ENCODE measurements at regions not wholly inside any gene's neighbourhood (a gene's known extent, or its start where the extent isn't known, plus 50 kb on each side); places are given as distances from the start of the nearest gene placed in this dataset.

DNA sequence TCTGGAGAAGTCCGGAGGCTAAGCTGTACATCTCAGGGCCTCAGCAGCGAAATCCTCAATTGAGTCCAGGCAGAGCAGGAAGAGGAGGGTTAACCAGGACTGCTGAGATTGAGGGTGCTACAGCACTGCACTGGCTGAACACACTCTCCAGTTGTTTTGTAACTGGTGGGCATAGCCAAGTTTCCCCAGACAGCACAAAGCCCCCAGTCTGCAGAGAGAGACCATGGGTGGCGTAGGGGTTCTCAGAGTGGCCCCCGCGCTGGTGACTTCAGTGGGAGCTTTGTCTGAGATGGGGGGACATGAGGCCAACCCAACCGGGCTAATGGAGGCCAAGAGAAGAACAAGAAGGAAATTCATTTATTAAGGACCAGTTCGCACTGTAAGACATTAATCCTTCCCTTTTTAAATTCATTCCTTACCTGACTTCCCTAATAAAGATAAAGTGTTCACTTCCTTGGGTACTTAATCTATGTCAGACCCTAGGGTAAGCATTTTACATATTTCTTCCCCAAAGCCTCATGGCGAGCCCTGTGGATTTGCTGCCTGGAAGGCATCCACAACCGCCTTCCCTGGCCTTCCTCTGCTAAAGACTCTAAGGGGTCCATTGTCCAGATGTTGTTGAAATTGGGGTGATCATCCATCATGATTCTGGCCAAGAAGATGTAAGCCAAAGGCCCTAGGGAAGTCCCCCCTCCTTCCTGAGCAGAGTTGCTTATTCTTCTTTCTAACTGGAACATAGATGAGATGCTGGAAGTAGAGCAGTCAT is 121.4 kb upstream of the CHST15 start:
- WGBS: 89% methylated on average over 9 of the region's 9 CpGs
- no peaks in the 10 kb centered on the region for H3K4me1 ChIP-seq (ENCODE audit: control insufficient read depth, insufficient read depth, low read length)
- H3K27ac ChIP-seq (ENCODE audit: low read length): no peak overlapping the region
- H3K27me3 ChIP-seq (ENCODE audit: control insufficient read depth, insufficient read depth): no peaks in the 10 kb centered on the region
- intact Hi-C loops (cut with DNase I): no loop called here
- DNase-seq: no peak
- H3K9me3 ChIP-seq (ENCODE audit: control insufficient read depth, low read length): no peaks in the 10 kb centered on the region
- no peak for ATAC-seq
- no peak overlapping the region for H3K4me3 ChIP-seq (ENCODE audit: low read length)

- no peak for ATAC-seq
- 84% methylated on average over 9 of the region's 9 CpGs for WGBS
- Histone ChIP-seq H3K27me3 (ENCODE audit: control insufficient read depth, insufficient read depth) (no peaks in the 10 kb centered on the region), H3K27ac (ENCODE audit: low read length) (no peak overlapping the region), H3K4me1 (ENCODE audit: control insufficient read depth, insufficient read depth, low read length) (no peaks in the 10 kb centered on the region), H3K9me3 (ENCODE audit: control insufficient read depth, low read length) (no peaks in the 10 kb centered on the region), H3K4me3 (ENCODE audit: low read length) (no peak overlapping the region)
- intact Hi-C loops (cut with DNase I): no loop called here
- no peak for DNase-seq
These were observed 120.6 kb upstream of the CHST15 start for GRCh38 chr10:124213899-124214510.

GRCh38 chr10:124213471-124213870 is 120.1 kb upstream of the CHST15 start:
- WGBS: 96% methylated on average over 2 of the region's 2 CpGs
- intact Hi-C loops (cut with DNase I): no loop called here
- Histone ChIP-seq H3K4me3 (ENCODE audit: low read length) (no peak overlapping the region), H3K27ac (ENCODE audit: low read length) (no peak overlapping the region), H3K9me3 (ENCODE audit: control insufficient read depth, low read length) (no peaks in the 10 kb centered on the region), H3K27me3 (ENCODE audit: control insufficient read depth, insufficient read depth) (no peaks in the 10 kb centered on the region), H3K4me1 (ENCODE audit: control insufficient read depth, insufficient read depth, low read length) (no peaks in the 10 kb centered on the region)
- ATAC-seq (no peak), DNase-seq (no peak)

DNA sequence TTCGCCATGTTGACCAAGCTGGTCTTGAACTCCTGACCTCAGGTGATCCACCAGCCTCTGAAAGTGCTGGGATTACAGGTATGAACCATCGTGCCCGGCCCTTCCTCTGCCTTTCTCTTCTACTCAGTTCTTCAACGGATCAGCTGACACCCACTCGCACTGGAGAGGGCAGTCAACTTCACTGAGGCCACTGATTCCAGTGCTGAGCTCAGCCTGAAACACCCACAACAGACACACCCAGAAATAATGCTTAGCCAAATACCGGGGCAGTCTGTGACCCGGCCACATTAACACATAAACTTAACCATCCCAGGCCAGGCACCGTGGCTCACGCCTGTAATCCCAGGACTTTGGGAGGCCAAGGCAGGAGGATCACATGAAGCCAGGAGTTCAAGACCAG is 119.3 kb upstream of the CHST15 start:
- no peaks in the 10 kb centered on the region for H3K4me1 ChIP-seq (ENCODE audit: control insufficient read depth, insufficient read depth, low read length)
- no peaks in the 10 kb centered on the region for H3K27me3 ChIP-seq (ENCODE audit: control insufficient read depth, insufficient read depth)
- DNase-seq (no peak), ATAC-seq (no peak)
- intact Hi-C loops (cut with DNase I): no loop called here
- H3K27ac ChIP-seq (ENCODE audit: low read length): no peak overlapping the region
- H3K4me3 ChIP-seq (ENCODE audit: low read length): no peak overlapping the region
- no peaks in the 10 kb centered on the region for H3K9me3 ChIP-seq (ENCODE audit: control insufficient read depth, low read length)
- WGBS: 91% methylated on average over 9 of the region's 9 CpGs

- DNase-seq: no peak
- H3K9me3 ChIP-seq (ENCODE audit: control insufficient read depth, low read length): no peaks in the 10 kb centered on the region
- H3K27ac ChIP-seq (ENCODE audit: low read length): no peak overlapping the region
- WGBS: 86% methylated on average over 8 of the region's 8 CpGs
- no peak for ATAC-seq
- intact Hi-C loops (cut with DNase I): no loop called here
- no peaks in the 10 kb centered on the region for H3K27me3 ChIP-seq (ENCODE audit: control insufficient read depth, insufficient read depth)
- no peak overlapping the region for H3K4me3 ChIP-seq (ENCODE audit: low read length)
- H3K4me1 ChIP-seq (ENCODE audit: control insufficient read depth, insufficient read depth, low read length): no peaks in the 10 kb centered on the region
These were observed 118.5 kb upstream of the CHST15 start for GRCh38 chr10:124211921-124212320.

DNA sequence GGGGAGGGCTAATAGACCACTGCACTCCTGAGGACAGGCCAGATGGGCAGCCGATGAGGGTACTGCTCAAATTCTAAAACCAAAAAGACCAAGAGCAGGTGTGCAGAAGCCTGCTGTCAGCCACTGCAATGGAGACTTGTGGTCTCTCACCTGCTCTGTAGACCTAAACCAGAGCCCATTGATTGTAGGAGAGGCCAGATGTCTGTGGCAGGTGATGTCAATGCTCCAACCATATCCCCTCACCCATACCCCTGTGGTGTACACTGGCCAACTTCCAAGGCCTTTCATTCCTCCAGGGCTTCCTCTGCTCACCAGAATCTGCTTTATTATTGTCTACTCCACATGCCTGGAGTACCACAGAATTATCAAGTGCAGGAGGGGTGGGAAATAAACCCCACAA is 116.9 kb upstream of the CHST15 start:
- Histone ChIP-seq H3K4me1 (ENCODE audit: control insufficient read depth, insufficient read depth, low read length) (no peaks in the 10 kb centered on the region), H3K27me3 (ENCODE audit: control insufficient read depth, insufficient read depth) (no peaks in the 10 kb centered on the region), H3K9me3 (ENCODE audit: control insufficient read depth, low read length) (no peaks in the 10 kb centered on the region), H3K4me3 (ENCODE audit: low read length) (no peak overlapping the region), H3K27ac (ENCODE audit: low read length) (no peak overlapping the region)
- DNase-seq (no peak), ATAC-seq (no peak)
- intact Hi-C loops (cut with DNase I): no loop called here
- 89% methylated on average over 1 of the region's 1 CpG for WGBS

DNA sequence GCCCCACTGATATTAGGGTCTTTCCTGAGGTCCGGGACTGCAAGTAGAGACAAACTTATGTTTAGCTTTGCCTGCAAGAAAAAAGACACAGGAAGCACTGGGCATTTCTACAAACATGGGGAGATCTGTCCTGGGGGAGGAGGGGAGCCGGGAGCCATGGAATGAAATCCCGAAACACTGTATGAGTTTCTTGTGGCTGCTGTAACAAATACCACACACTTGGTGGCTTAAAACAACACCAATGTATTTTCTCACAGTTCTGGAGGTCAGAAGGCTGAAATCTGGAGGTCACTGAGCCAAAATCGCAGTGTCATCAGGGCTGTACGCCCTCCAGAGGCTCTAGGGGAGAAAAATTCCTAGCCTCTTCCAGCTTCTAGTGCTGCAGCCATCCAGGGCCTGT is 114.0 kb upstream of the CHST15 start:
- ATAC-seq (no peak), DNase-seq (no peak)
- WGBS: 92% methylated on average over 5 of the region's 5 CpGs
- intact Hi-C loops (cut with DNase I): no loop called here
- Histone ChIP-seq H3K4me1 (ENCODE audit: control insufficient read depth, insufficient read depth, low read length) (no peaks in the 10 kb centered on the region), H3K27ac (ENCODE audit: low read length) (no peak overlapping the region), H3K27me3 (ENCODE audit: control insufficient read depth, insufficient read depth) (no peaks in the 10 kb centered on the region), H3K9me3 (ENCODE audit: control insufficient read depth, low read length) (no peaks in the 10 kb centered on the region), H3K4me3 (ENCODE audit: low read length) (no peak overlapping the region)

DNA sequence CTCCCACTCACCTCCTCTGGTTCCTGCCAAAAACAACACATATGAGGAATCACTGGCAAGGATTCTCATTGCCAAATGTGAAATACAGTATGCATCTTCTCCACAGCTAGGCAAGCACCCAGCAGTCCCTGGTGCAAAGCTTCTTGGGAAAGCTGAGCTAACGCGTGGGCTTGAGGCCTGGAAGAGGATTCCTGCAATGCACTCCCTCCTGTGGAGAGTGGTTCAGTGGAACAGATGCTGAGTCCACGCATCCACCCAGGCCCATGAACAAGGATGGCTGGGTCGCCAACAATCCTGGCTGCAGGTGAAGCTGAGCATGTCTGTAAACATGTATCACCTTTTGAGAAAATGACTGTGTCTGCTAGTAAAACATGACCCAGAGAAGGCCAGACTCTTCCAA is 113.2 kb upstream of the CHST15 start:
- no peaks in the 10 kb centered on the region for H3K4me1 ChIP-seq (ENCODE audit: control insufficient read depth, insufficient read depth, low read length)
- H3K4me3 ChIP-seq (ENCODE audit: low read length): no peak overlapping the region
- ATAC-seq: no peak
- no peaks in the 10 kb centered on the region for H3K27me3 ChIP-seq (ENCODE audit: control insufficient read depth, insufficient read depth)
- intact Hi-C loops (cut with DNase I): no loop called here
- WGBS: 59% methylated on average over 4 of the region's 4 CpGs
- no peaks in the 10 kb centered on the region for H3K9me3 ChIP-seq (ENCODE audit: control insufficient read depth, low read length)
- no peak overlapping the region for H3K27ac ChIP-seq (ENCODE audit: low read length)
- no peak for DNase-seq

DNA sequence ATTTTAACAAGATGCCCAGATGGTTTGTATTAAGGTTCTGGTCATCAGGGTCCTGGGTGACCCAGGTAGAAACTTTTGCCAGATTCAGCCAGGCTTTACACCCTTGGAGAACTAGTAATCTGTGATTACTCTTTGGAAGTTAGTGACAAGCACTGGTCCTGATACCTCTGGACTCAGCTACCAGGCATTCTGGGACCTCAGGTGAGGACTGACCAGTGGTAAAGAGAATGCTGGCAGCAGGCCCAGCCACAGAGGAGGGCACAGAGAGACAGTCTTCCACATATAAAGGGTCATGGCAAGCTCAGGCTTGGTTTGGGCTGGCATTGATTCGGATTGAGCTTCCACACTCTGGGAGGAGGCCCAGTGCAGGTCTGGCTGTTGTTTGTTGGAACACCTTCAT is 112.0 kb upstream of the CHST15 start:
- no peaks in the 10 kb centered on the region for H3K9me3 ChIP-seq (ENCODE audit: control insufficient read depth, low read length)
- 92% methylated on average over 1 of the region's 1 CpG for WGBS
- intact Hi-C loops (cut with DNase I): no loop called here
- H3K27ac ChIP-seq (ENCODE audit: low read length): no peak overlapping the region
- ATAC-seq: no peak
- DNase-seq: no peak
- H3K27me3 ChIP-seq (ENCODE audit: control insufficient read depth, insufficient read depth): no peaks in the 10 kb centered on the region
- no peak overlapping the region for H3K4me3 ChIP-seq (ENCODE audit: low read length)
- no peaks in the 10 kb centered on the region for H3K4me1 ChIP-seq (ENCODE audit: control insufficient read depth, insufficient read depth, low read length)

DNA sequence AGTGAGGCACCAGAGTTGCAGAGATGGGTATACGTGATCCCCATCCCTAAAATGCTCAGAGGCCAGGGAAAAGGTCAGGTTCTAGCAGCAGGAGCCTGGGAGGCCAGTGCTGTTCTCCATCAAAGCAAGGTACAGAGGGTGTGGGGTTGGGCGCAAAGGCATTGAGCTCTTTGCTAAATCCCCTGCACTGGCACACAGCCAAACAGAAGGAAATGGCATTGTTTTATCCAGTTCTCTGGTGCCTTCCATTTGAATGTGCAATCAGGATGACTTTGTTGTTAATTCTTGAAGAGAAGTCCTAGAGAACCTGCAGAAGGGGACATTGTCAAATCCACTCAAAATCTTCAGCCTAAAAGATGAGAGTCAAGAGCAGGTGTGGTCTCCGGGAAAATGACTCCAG is 111.3 kb upstream of the CHST15 start:
- Histone ChIP-seq H3K27me3 (ENCODE audit: control insufficient read depth, insufficient read depth) (no peaks in the 10 kb centered on the region), H3K4me3 (ENCODE audit: low read length) (no peak overlapping the region), H3K4me1 (ENCODE audit: control insufficient read depth, insufficient read depth, low read length) (no peaks in the 10 kb centered on the region), H3K27ac (ENCODE audit: low read length) (no peak overlapping the region), H3K9me3 (ENCODE audit: control insufficient read depth, low read length) (no peaks in the 10 kb centered on the region)
- intact Hi-C loops (cut with DNase I): no loop called here
- no peak for ATAC-seq
- DNase-seq: no peak
- WGBS: 91% methylated on average over 3 of the region's 3 CpGs

DNA sequence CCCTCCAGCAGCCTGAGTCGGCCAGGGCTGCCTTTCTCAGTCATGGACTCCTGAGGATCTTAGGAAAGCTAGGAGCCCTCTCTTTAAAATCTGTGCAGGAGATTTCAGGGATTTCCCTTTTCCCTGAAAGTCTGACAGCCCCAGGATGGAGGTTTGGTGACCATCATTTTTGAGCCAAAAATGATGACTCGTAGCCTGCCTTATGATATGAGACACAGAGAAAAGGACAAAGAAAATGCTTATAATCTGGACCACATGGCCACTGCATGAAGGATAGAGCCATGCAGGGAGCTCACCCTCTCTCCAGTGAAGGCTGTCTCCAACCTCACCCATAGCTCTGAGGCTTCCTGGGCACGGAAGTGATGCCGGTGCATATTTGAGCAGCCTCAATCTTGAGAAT is 106.6 kb upstream of the CHST15 start:
- intact Hi-C loops (cut with DNase I): no loop called here
- WGBS: 74% methylated on average over 4 of the region's 4 CpGs
- no peaks in the 10 kb centered on the region for H3K9me3 ChIP-seq (ENCODE audit: control insufficient read depth, low read length)
- no peaks in the 10 kb centered on the region for H3K27me3 ChIP-seq (ENCODE audit: control insufficient read depth, insufficient read depth)
- no peaks in the 10 kb centered on the region for H3K4me1 ChIP-seq (ENCODE audit: control insufficient read depth, insufficient read depth, low read length)
- ATAC-seq (no peak), DNase-seq (no peak)
- no peak overlapping the region for H3K4me3 ChIP-seq (ENCODE audit: low read length)
- H3K27ac ChIP-seq (ENCODE audit: low read length): no peak overlapping the region

- 85% methylated on average over 2 of the region's 2 CpGs for WGBS
- Histone ChIP-seq H3K27me3 (ENCODE audit: control insufficient read depth, insufficient read depth) (no peaks in the 10 kb centered on the region), H3K9me3 (ENCODE audit: control insufficient read depth, low read length) (no peaks in the 10 kb centered on the region), H3K4me1 (ENCODE audit: control insufficient read depth, insufficient read depth, low read length) (peaks cover 3% of the 10 kb centered on the region), H3K27ac (ENCODE audit: low read length) (no peak overlapping the region), H3K4me3 (ENCODE audit: low read length) (no peak overlapping the region)
- DNase-seq: no peak
- intact Hi-C loops (cut with DNase I): no loop called here
- ATAC-seq: no peak
These were observed 105.5 kb upstream of the CHST15 start for GRCh38 chr10:124198871-124199270.
